RPMI8226 (cell line): ENCODE measurements at regions not wholly inside any gene's neighbourhood (a gene's known extent, or its start where the extent isn't known, plus 50 kb on each side); places are given as distances from the start of the nearest gene placed in this dataset.
"Not testable (repeated sequence)": the region's sequence is repeated elsewhere in the genome, so short reads cannot be mapped to it uniquely, and the experiment has no call there.

Experiments used
- DNase-seq: peaks from one replicate; pipeline ENCODE4 v3.0.0-alpha.2; 2015

DNA sequence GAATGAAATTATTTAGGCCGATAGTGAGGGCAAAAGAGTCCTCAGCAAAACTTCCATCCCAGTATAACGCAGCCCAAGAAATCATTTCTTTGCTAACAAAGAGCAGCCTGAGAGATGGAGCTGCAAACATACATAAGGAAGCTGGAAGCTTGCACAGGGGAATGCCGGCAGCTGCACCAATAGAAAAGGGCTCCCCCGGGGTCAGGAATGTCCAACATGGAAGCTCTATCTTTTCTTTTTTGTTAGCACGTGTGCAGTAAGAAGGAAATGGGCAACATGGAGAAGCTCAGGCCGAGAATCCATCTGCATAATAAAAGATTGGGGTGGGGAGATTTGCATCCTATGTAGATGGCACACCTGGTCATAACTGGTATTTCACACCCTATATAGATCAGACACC, 1363.5 kb upstream of the PCDH20 start:
- no peak for DNase-seq

DNA sequence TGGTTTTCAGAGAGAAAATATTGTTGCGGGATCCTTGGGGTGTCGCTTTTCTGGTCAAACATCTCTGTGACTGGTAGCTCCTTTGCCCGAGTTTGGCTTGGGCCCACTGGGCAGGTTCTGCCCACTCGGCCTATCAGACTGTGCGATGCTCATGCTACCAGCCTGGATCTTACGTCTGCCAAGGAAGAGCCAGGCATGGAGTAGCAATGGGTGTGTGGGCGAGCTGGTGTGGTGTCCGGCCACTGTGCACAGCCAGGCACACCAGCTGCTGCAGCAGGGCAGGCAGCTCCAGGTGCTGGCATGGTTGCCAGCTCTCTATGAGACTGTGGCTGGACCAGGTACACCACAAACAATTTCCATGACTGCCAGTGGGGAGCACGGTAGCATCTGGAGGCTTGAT, 1351.8 kb upstream of the PCDH20 start:
- DNase-seq: no peak

DNA sequence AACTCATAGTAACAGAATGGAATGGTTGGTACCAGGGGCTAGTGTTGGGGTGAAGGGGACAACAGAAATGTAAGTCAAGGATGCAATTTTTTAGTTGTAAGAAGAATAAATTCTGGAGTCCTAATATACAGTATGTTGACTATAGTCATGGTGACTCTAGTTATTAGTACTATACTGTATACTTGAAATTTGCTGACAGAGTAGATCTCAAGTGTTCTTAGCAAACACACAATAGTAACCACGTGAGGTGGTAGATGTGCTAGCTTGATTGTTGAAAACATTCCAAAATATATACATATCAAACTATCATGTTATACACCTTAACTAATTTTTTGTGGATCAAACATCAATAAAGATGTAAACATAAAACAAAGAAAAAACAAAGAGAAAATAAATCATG, 1345.1 kb upstream of the PCDH20 start:
- DNase-seq: no peak

GRCh38 chr13:62747629-62748028, 1332.0 kb upstream of the PCDH20 start:
- DNase-seq: no peak

GRCh38 chr13:62747152-62747551, 1331.5 kb upstream of the PCDH20 start:
- DNase-seq: no peak

GRCh38 chr13:62729746-62730145, 1314.1 kb upstream of the PCDH20 start:
- DNase-seq: not testable (repeated sequence)

GRCh38 chr13:62721893-62722292, 1306.2 kb upstream of the PCDH20 start:
- DNase-seq: no peak

GRCh38 chr13:62711948-62712347, 1296.3 kb upstream of the PCDH20 start:
- not testable (repeated sequence) for DNase-seq

DNA sequence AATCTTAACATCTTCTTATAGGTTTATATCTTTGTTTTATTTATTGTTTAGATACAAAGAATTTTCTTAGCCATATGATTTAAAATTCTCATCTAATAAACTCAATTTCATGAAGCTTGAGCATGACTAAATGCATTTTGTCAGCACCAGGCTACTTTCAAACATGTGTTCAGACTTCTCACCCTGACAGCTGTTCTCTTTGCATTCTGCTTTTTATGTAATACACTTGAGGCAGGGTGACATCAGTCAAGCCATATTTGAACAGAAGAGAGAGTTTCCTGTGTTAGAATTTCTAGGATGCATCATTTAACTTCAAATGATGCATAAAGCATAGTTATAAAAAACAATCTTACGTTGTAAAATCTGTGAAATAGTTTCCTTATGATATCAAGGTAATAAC, 1295.1 kb upstream of the PCDH20 start:
- DNase-seq: no peak

- DNase-seq: no peak
Observed at GRCh38 chr13:62706048-62706447, 1290.4 kb upstream of the PCDH20 start.

- no peak for DNase-seq
Observed at GRCh38 chr13:62704875-62705274, 1289.2 kb upstream of the PCDH20 start.

DNA sequence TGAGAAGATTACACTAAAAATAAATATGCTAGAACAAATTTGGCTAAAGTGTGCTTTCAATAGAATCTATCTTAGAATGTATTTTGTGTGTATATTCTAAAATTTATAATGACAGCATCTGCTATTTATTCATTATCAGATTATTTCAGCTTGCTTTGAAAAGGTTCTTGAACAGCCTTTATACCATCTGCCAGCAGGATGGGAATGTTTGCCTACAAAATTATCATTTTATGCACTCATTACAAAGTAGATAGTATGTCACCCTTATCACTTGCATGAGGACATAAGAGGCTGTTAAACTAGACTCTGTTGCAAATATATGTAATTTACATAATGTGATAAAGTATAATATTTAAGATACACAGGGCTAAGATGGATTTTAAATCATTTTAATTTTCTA, 1286.9 kb upstream of the PCDH20 start:
- DNase-seq: no peak

DNA sequence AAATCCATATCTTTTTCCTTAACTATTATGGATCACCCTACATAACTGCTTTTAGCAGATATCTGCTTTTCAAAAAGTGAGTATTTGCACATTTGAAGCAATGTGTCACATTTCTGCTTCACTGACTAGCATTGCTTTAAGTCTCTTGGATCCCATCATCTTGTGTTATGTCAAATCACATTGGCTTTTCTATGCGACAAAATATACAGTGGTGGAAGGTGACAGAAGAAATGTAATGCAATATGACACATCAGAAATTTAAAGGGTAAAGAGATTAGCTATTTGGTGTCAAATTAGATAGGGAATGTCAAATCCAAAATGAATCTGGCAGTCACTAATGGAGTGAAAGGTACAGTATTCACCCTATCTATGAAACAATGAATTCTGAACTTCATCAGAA, 1282.1 kb upstream of the PCDH20 start:
- DNase-seq: no peak

- no peak for DNase-seq
Observed at GRCh38 chr13:62696490-62696889, 1280.8 kb upstream of the PCDH20 start.

DNA sequence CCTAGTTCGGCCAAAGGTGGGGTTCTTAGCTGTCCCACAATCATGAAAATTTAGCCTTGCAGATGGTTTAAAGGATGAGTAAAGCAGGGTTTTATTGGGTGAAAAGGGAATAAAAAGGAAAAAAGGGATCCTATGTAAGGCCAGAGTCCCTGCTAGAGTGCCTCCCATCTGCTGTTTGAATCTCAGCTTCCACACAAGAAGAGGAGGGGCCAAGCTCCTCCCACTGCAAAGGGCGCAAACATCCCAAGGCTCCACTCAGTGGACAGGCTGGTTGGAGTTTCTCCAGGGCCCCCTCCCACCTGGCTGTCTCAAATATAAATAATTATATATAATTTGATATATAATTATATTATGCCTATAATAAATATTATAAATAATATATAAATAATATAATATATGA, 1272.1 kb upstream of the PCDH20 start:
- no peak for DNase-seq

- no peak for DNase-seq
Observed at GRCh38 chr13:62684359-62684758, 1268.7 kb upstream of the PCDH20 start.

DNA sequence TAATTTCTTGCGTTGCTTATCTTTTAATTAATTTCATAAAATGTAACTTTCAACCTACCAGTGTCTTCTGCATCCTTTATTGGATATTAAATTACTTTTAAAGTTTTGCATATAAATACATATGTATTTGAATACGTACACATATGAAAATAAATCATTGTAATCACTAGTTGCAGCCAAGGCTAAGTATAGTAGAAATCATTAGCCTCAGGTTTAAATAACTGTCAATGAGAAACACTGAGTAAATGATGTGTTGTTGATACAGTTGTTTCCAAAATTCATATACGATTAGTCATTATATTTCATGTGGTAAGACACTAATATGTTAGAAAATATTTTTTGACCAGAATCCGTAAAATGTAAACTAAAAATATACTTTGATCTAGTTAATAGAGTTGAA, 1267.1 kb upstream of the PCDH20 start:
- DNase-seq: no peak

DNA sequence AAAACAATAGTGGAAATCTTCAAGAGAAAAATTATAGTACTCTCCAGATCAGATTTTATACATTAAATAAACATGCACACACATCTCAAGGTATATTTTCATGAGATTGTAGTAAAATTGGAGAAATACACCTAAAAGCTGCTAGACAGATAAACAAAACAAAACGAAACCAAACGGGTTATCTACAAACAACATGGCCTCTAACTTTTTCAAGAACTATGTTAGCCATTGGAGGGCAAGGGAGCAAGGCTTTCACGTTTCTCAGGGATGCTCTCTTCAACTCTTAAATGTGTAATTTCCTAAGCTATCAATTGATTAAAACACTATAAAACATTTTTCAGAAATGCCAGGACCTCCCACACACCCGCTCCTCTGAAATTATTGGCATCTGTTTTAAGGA, 1262.4 kb upstream of the PCDH20 start:
- DNase-seq: no peak

GRCh38 chr13:62663767-62664166, 1248.1 kb upstream of the PCDH20 start:
- no peak for DNase-seq

- DNase-seq: no peak
Observed at GRCh38 chr13:62659365-62659764, 1243.7 kb upstream of the PCDH20 start.

DNA sequence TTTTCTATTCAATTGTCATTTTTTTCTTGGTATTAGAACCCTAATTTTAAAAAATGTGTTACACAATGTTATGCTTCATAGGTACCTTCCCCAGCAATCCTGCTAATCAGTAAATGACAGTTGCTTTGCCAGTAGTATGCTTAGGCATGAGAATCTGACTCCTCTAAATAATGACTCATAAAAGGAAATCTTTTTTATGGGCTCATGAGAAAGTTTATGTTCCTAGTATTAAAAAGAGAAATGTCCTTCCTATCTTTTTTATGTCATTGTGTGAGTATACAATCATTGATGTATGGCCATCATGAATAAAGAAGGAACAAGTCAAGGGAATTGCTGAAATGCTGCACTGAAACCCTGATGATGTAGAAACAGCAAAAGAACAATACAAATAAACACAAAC, 1237.7 kb upstream of the PCDH20 start:
- no peak for DNase-seq

- DNase-seq: no peak
Observed at GRCh38 chr13:62643799-62644524, 1228.3 kb upstream of the PCDH20 start.

DNA sequence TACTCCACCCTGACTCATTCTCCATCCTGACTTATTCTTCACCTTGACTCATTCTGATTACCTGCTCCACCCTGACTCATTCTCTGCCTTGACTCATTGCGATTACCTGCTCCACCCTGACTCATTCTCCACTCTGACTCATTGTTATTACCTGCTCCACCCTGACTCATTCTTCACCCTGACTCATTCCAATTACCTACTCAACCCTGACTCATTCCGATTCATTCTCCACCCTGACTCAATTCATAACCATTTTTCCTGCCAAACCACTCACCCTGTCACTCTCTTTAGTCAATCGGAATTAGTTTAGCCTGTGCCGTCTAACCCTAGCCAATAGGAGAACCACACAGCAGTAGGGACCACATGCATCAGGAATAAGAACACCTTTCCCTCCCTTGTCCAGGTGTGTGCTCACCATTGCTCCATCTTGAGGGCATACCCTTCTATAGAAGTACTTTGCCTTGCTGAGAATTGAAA, 1227.4 kb upstream of the PCDH20 start:
- DNase-seq: no peak

GRCh38 chr13:62635161-62635560, 1219.5 kb upstream of the PCDH20 start:
- DNase-seq: no peak

DNA sequence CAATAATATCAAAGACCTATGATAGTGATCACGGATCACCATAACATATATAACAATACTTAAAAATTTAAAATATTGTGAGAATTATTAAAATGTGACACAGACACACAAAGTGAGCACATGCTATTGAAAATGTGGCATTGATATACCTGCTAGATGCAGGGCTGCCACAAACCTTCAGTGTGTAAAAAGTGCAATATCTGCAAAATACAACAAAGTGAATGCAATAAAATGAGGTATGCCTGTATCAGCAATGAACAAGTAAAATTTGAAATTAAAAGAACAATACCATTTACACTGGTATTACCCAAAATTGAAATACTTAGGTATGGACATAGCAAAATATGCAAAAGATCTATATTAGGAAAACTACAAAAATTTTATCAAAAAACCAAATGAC, 1217.8 kb upstream of the PCDH20 start:
- DNase-seq: no peak
